Suprapubic skin (tissue), 3 donors: ENCODE measurements at regions not wholly inside any gene's neighbourhood (a gene's known extent, or its start where the extent isn't known, plus 50 kb on each side); places are given as distances from the start of the nearest gene placed in this dataset.

Source experiments
- CTCF ChIP-seq, 2 donors: fragments of 200-600 bp in 1 of 2; fragments of 450-650 bp in 1 of 2; sonication (generic) in 1 of 2; IDR thresholded peaks; one replicate each; pipeline ENCODE4 v1.5.1; 2016 to 2019; ENCODE audit warnings: antibody characterized with exemption in 2 of 2, mild to moderate bottlenecking in 1 of 2, moderate library complexity in 1 of 2
- POLR2A ChIP-seq, 2 donors: fragments of 450-650 bp; IDR thresholded peaks; one replicate each; pipeline ENCODE4 v1.6.1; 2017; ENCODE audit warnings: antibody characterized with exemption in 2 of 2, mild to moderate bottlenecking in 2 of 2, moderate library complexity in 2 of 2

DNA sequence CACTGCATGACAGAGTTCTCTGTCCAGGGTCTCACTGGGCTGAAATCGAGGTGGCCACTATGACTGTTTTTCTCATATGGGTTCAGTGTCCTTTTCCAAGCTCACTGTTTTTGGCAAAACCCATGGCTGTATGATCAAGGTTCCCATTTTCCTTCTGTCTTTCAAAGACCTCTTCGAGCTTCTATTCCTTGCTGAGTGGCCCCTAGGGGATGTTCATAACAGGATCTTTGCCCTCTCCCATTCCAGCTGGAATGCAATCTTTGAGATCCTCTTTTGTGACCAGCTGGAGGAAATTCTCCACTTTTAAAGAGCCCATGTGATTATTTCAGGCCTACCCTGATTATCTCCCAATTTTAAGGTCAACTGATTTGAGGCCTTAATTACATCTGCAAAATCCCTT lies 572.5 kb upstream of the SLC10A2 start:
- TF ChIP-seq CTCF (IDR thresholded peaks at IDR 0.05) (no peak), POLR2A (IDR thresholded peaks at IDR 0.05) (no peak)
